Epithelial cell of proximal tubule (primary cell): ENCODE measurements at regions not wholly inside any gene's neighbourhood (a gene's known extent, or its start where the extent isn't known, plus 50 kb on each side); places are given as distances from the start of the nearest gene placed in this dataset.

Experiments
- DNase-seq: peaks from one replicate; pipeline ENCODE4 v3.0.0-alpha.2; 2011; ENCODE audit warnings: low read depth
- H3K4me3 ChIP-seq: 2 replicates; pipeline ENCODE4 v1.5.1; 2011; ENCODE audit warnings: low read depth, mild to moderate bottlenecking, low read length
- TF ChIP-seq, protein P1 (sequence below): conservative IDR thresholded peaks from 2 replicates; pipeline ENCODE4 v1.5.1; 2012; ENCODE audit warnings: low read depth, mild to moderate bottlenecking, low read length

DNA sequence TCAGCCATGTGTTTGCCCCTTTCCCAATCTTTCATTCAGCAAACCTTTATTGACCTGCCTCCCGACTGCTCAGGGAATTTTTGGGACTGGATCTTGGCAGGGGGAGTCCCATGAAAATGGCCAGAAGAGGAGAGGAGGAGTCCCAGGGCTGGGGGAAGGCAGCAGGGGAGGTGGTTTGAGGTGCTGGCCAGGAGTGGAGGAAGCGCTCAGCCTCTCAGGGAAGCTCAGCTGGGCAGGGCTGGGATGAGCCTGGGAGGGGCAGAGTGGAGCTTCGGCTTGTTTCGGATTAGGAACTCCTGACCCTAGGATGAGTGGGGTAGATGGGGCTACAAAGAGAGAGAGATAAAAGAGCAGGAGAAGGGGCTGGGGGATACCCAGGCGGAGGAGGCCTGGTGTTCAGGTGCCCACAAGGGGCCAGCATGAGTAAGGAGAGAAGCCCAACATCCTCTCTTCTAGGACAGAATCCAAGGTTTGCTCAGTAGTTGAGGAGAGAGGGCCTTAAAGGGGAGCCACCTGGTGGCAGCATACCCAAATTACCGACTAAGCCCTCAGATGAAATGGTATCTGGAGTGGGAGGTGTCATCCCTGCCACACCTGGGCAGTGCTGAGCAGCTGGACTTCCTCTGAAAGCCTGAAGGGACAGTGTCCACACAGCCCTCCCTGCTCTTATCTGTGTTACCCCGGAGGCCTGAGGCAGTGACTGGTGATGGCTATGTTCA, 91.1 kb downstream of the INHBB start:
- no peak overlapping the region for H3K4me3 ChIP-seq
- TF ChIP-seq, protein P1, sequence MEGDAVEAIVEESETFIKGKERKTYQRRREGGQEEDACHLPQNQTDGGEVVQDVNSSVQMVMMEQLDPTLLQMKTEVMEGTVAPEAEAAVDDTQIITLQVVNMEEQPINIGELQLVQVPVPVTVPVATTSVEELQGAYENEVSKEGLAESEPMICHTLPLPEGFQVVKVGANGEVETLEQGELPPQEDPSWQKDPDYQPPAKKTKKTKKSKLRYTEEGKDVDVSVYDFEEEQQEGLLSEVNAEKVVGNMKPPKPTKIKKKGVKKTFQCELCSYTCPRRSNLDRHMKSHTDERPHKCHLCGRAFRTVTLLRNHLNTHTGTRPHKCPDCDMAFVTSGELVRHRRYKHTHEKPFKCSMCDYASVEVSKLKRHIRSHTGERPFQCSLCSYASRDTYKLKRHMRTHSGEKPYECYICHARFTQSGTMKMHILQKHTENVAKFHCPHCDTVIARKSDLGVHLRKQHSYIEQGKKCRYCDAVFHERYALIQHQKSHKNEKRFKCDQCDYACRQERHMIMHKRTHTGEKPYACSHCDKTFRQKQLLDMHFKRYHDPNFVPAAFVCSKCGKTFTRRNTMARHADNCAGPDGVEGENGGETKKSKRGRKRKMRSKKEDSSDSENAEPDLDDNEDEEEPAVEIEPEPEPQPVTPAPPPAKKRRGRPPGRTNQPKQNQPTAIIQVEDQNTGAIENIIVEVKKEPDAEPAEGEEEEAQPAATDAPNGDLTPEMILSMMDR = peak; percentile 54
- DNase-seq = no peak

DNA sequence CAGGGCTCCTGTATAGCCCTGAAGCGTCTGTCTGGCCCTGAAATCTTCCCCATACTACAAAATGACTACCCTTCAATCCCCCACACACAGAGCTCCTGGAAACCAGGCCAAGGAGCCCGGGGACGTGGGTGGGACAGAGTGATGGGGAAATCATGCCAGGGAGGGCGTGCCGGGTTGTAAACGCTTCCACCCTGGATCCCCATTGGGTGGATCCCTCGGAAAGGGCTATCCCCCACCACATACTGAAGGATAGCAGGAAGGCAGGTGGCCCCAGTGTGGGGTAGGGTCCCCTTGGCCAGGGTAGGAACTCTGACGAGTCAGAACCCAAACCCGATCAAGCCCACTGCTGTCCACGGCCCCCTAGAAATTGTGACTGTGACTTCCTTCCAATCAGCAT, 91.7 kb downstream of the INHBB start:
- TF ChIP-seq, protein P1 = no peak
- DNase-seq = no peak

DNA sequence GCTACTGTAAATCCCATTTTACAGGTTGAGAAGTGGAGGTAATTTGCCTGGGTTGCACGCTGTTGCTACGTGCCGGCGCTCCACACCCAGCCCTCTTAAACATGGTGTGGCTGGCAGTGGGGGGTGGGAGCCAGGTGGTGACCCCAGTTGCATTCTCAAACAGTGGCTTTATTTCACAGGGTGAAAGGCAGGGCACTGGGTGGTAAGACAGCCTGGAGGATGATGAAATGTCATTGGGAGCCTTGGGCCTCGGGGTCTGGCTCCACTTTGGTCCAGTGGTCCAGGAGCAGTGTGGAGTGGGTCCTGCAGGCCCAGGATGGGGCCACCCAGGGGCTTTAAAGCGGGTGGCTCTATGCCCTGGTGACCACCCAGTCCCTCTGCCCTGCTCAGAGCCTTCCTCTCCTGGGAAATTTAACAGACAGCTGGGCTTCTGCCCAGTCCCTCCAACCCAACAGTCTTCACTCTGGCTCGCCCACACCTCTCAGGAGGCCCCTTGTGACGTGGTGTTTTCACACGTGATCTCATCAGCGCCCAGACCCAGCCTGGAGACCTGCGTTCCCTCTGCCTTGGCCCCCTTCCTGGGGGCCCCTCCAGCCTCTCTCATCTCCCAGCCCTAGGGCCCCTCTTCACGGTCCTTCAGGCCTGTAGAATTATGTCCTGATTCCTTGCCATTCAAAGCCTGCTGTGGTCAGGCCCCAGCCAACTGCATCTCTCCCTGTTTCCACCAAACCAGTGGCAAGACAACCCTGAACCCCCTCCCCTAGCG, 92.5 kb downstream of the INHBB start:
- DNase-seq = no peak
- no peak overlapping the region for H3K4me3 ChIP-seq
- TF ChIP-seq, protein P1 = no peak

More for the DNA sequence above, 91.7 kb downstream of the INHBB start:
- H3K4me3 ChIP-seq = no peak overlapping the region

DNA sequence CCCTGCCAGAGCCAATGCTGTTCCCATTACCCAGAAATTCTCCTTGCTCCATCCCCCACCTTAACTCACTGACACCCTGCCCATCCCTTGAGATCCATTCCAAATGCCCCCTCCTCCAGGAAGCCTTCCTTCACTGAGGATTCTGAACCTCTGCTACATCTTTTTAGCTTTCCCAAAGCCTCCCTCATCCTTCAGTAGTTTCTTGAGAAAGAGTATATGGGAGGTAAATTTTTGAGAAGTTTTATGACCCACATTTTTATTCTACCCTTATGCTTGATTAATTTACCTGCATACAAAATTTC, 93.1 kb downstream of the INHBB start:
- no peak overlapping the region for H3K4me3 ChIP-seq
- TF ChIP-seq, protein P1 = no peak
- DNase-seq = no peak

DNA sequence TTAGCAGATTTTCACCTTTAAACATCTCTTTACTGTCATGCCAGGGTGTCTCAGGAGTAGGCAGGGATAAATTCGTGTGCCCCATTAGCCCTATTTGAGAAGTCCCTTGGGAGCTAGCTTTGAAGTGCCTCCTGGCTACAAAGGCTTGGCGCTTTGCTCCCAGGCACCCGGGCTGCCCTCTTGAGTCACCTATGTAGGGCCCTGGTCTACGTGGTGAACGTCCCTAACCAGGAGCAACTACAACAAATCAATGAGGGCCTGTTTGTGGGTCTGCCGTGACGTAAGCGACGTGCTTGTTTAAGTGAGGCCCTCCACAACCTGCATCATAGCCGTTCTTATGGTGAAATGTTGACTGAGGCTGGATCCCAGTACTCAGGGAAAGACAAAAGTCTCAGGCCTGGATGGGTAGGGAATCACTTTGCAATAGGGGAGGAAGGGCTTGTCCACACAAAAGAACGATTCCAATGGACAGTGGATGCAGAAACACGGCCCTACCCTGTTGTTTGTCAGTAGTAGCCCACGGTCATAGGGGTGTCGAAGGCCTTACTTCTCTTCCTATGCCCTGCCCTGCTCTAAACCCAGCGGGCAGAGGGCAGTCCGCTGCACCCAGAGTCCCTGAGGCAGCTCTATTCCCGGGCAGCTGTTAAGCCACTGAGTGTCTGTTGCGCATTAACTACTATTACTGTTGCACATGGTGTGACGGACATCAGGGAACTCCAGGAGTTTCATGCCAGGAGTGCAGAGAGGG, 93.9 kb downstream of the INHBB start:
- H3K4me3 ChIP-seq = no peak overlapping the region
- TF ChIP-seq, protein P1 = no peak
- no peak for DNase-seq

DNA sequence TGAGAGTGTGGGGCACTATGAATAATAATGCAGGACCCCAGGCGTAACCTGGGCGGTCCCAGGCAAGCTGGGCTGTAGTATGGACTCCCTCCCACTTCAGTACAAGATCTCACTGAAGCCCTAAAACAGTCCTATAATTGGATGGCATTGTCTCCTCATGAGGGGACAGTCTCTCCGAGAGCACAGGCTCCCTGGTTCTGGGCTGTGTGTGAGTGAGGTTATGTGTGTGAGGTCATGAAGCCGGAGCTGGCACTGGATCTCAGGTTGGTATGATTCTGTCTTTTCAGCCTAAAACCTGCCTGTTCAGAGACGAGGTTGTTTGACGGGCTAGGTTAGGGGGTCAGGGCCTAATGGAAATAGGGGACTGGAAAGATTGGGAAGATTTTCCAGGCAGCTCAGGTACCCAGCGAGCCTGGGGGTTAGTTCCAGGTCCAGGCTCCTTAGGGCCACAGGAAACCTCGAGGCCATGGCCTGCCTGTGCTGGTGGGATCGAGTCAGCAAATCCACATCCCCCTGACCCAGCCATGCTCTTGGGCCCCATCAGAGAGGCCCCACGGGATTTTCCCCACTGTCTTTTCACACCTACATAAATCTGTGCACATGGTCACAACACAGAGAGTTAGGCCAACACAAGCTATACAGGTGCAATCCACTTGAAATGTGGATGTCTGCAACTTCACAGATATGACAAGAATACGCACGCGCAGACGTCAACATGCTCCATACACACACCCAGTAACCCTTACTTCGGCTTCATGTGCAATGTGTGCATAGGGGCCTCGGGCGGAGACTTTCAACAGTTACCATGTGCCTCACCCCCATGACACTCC, 94.8 kb downstream of the INHBB start:
- TF ChIP-seq, protein P1 = no peak
- no peak overlapping the region for H3K4me3 ChIP-seq
- no peak for DNase-seq
